HUES64 (cell line): ENCODE measurements at regions not wholly inside any gene's neighbourhood (a gene's known extent, or its start where the extent isn't known, plus 50 kb on each side); places are given as distances from the start of the nearest gene placed in this dataset.

Source experiments
- H3K27ac ChIP-seq: 2 replicates; pipeline ENCODE4 v1.7.0; 2013; ENCODE audit warnings: low read depth, low read length, inconsistent platforms
- H3K27me3 ChIP-seq: 2 replicates; pipeline ENCODE4 v1.6.1; 2013; ENCODE audit warnings: mild to moderate bottlenecking, low read length; ENCODE audit not compliant: insufficient read depth
- H3K36me3 ChIP-seq: 2 replicates; pipeline ENCODE4 v1.6.1; 2013; ENCODE audit warnings: mild to moderate bottlenecking, low read length; ENCODE audit not compliant: insufficient read depth
- H3K4me1 ChIP-seq: 2 replicates; pipeline ENCODE4 v1.6.1; 2013; ENCODE audit warnings: mild to moderate bottlenecking, low read length, moderate library complexity; ENCODE audit not compliant: insufficient read depth
- H3K4me3 ChIP-seq: 2 replicates; pipeline ENCODE4 v1.5.1; 2013; ENCODE audit warnings: mild to moderate bottlenecking, low read length, moderate library complexity
- H3K9ac ChIP-seq: 2 replicates; pipeline ENCODE4 v1.6.1; 2013; ENCODE audit warnings: mild to moderate bottlenecking, low read depth, low read length
- H3K9me3 ChIP-seq: 2 replicates; pipeline ENCODE4 v1.6.1; 2013; ENCODE audit warnings: low read depth, low read length; ENCODE audit not compliant: insufficient read depth
- WGBS: fragments of 150-250, 120-280 bp; methylation state at CpG from one replicate; pipeline ENCODE4 v1.1.7; 2013; ENCODE audit warnings: missing lambda C conversion rate; 5-methylcytosine and 5-hydroxymethylcytosine counted together

DNA sequence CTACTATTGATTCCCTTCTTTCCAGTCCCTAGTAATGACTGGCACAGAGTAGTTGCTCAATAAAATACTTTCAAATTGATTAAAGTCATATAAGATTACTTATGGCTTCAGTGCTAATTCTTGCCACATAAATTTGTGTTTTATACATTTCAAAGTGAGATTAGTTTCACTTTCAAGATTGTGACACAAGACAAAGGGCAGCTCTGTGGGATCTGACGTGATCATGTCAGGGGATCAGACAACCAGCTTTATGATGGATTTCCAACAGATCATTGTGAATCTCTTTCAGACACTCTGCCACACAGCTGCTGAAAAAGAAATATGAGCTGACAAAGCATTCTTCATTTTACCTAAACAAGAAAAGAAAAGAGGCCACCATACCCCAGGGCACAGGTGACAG is 73.4 kb upstream of the POMP start:
- no peak overlapping the region for H3K9ac ChIP-seq
- WGBS, result 91% methylated on average over 1 of the region's 1 CpG
- H3K4me3 ChIP-seq, result no peak overlapping the region
- H3K27me3 ChIP-seq, result no peaks in the 10 kb centered on the region
- H3K27ac ChIP-seq, result no peak overlapping the region
- no peaks in the 10 kb centered on the region for H3K9me3 ChIP-seq
- H3K36me3 ChIP-seq, result no peaks in the 10 kb centered on the region
- peaks cover 28% of the 10 kb centered on the region for H3K4me1 ChIP-seq

- H3K9me3 ChIP-seq, result no peaks in the 10 kb centered on the region
- 89% methylated on average over 4 of the region's 4 CpGs for WGBS
- no peak overlapping the region for H3K4me3 ChIP-seq
- no peak overlapping the region for H3K9ac ChIP-seq
- no peaks in the 10 kb centered on the region for H3K36me3 ChIP-seq
- H3K4me1 ChIP-seq, result peaks cover 26% of the 10 kb centered on the region
- peak overlapping the region; percentile 31; the same call in 1 of the 2 replicates for H3K27ac ChIP-seq
- H3K27me3 ChIP-seq, result no peaks in the 10 kb centered on the region
Observed at GRCh38 chr13:28584873-28585381, 74.0 kb upstream of the POMP start.

DNA sequence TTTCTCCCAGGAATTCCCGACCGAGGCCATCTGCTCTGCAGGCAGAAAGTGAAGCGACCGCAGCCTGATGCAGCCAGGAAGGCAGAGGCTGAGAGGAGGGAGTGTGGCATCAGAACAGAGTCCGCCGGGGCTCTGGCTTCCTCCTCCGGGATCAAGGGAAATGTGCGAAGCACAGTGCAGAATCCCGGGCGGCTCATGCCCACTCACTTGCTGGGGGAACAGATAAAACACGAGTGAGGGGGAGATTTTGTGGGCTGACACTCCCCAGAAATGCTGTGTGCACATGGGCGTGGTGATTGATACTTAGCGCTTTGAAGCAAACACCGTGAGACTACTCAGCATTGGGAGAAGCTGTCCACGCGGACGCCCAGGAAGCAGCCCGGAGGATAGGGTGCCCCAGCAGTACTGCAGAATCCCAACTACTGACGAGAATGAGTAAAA is 75.3 kb upstream of the POMP start:
- Histone ChIP-seq H3K27ac (no peak overlapping the region), H3K9ac (no peak overlapping the region), H3K4me1 (peaks cover 34% of the 10 kb centered on the region), H3K9me3 (no peaks in the 10 kb centered on the region), H3K4me3 (no peak overlapping the region), H3K27me3 (no peaks in the 10 kb centered on the region), H3K36me3 (no peaks in the 10 kb centered on the region)
- WGBS, result 73% methylated on average over 19 of the region's 19 CpGs

- H3K9me3 ChIP-seq, result no peaks in the 10 kb centered on the region
- peaks cover 34% of the 10 kb centered on the region for H3K4me1 ChIP-seq
- WGBS, result 83% methylated on average over 8 of the region's 8 CpGs
- H3K27me3 ChIP-seq, result no peaks in the 10 kb centered on the region
- no peak overlapping the region for H3K27ac ChIP-seq
- no peak overlapping the region for H3K4me3 ChIP-seq
- H3K36me3 ChIP-seq, result no peaks in the 10 kb centered on the region
- no peak overlapping the region for H3K9ac ChIP-seq
Observed at GRCh38 chr13:28582892-28583240, 76.1 kb upstream of the POMP start.

DNA sequence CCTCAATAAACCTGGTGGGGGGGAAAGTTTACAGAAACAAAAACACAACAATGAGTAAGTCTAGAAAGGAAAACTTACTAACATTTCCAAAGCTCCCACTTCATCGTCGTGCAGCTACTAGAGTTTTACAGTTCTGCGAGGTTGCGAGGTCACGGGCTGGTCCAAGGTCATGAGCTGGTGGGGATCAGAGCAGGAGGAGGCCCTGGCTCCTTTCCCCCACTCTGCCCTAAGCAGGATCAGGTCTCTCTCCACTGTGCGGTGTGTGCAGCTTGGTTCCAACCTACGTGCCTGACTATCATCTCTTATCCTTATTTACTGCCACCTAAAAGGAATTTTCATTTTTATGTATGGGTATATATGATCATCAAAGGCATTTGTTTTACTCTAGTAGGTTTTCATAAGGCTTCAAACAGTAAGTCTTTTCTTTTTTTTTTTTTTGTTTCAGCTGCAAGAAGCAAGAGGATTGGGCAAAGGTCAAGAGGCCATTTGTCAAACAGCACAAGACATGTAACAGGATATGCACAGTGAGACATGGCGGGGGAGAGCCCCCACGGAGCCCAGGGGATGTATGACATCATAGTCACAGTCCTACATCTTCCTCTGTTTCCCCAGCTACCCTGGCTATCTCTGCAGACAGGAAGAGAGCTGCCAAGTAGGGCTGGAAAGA is 76.6 kb upstream of the POMP start:
- Histone ChIP-seq H3K9ac (no peak overlapping the region), H3K27me3 (no peaks in the 10 kb centered on the region), H3K9me3 (no peaks in the 10 kb centered on the region), H3K4me3 (no peak overlapping the region), H3K4me1 (peaks cover 34% of the 10 kb centered on the region), H3K36me3 (no peaks in the 10 kb centered on the region), H3K27ac (no peak overlapping the region)
- 84% methylated on average over 8 of the region's 9 CpGs for WGBS

DNA sequence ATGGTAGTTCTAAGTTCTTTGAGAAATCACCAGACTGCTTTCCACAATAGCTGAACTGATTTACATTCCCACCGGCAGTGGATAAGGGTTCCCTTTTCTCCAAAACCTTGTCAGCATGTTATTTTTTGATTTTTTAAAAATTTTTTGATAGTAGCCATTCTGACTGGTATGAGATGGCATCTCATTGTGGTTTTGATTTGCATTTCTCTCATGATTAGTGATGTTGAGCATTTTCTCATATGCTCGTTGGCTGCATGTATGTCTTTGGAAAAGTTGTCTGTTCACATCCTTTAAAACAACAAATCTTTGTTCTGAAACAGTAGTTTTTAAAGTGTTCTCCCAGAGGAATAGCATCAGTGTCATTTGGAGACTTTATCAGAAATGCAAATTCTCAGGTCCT is 77.5 kb upstream of the POMP start:
- Histone ChIP-seq H3K27me3 (no peaks in the 10 kb centered on the region), H3K27ac (no peak overlapping the region)

DNA sequence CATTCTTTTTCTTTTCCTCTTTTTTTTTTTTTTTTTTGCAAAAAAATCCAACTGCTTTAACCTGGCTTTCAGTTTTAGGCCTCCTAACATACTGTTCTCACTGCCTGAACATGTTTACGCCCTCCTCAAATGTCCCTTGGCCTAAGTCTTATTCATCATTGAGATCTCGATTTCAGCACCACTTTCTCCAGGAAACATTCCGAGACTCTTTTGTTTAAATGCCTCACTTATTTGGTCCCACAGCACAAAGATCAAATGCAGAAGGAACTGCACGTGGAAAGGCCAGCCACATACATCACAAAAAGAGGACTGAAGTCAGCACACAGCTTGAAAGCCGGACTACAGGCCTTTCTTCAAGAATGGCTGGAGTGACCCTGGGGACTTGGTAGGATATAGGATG is 79.2 kb upstream of the POMP start:
- H3K9me3 ChIP-seq, result no peaks in the 10 kb centered on the region
- no peaks in the 10 kb centered on the region for H3K36me3 ChIP-seq
- WGBS, result 75% methylated on average over 5 of the region's 5 CpGs
- H3K9ac ChIP-seq, result no peak overlapping the region
- H3K4me1 ChIP-seq, result peaks cover 22% of the 10 kb centered on the region
- H3K4me3 ChIP-seq, result no peak overlapping the region
- H3K27me3 ChIP-seq, result no peaks in the 10 kb centered on the region
- H3K27ac ChIP-seq, result no peak overlapping the region

More for the DNA sequence above, 77.5 kb upstream of the POMP start:
- H3K9me3 ChIP-seq, result no peaks in the 10 kb centered on the region
- no peaks in the 10 kb centered on the region for H3K36me3 ChIP-seq
- peaks cover 28% of the 10 kb centered on the region for H3K4me1 ChIP-seq
- H3K4me3 ChIP-seq, result no peak overlapping the region
- WGBS, result 100% methylated on average over 1 of the region's 2 CpGs
- H3K9ac ChIP-seq, result no peak overlapping the region

GRCh38 chr13:28579322-28579721 is 79.6 kb upstream of the POMP start:
- no peak overlapping the region for H3K4me3 ChIP-seq
- no peak overlapping the region for H3K9ac ChIP-seq
- no peak overlapping the region for H3K27ac ChIP-seq
- H3K27me3 ChIP-seq, result no peaks in the 10 kb centered on the region
- peaks cover 21% of the 10 kb centered on the region for H3K4me1 ChIP-seq
- H3K9me3 ChIP-seq, result no peaks in the 10 kb centered on the region
- H3K36me3 ChIP-seq, result no peaks in the 10 kb centered on the region
- WGBS, result 51% methylated on average over 7 of the region's 7 CpGs

DNA sequence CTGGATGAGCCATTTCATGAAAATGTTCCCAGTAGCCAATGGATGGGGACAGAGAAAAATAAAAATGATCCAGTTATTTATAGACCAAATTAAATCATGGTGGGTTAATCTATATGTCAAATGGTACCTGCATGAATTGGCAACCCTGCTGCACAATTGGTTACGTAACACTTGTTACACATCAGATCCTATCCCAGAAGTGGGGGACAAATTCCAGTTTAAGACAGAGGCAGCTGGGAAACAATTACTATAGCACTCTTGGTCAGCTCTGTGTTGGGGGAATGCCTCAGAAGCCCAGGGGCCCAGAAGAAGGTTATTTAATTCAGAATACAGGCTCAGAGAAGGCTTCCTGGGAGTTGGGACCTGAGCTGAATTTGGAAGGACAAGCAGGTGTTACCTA is 81.1 kb upstream of the FLT1 start:
- no peaks in the 10 kb centered on the region for H3K27me3 ChIP-seq
- no peak overlapping the region for H3K4me3 ChIP-seq
- WGBS, result 92% methylated on average over 1 of the region's 1 CpG
- H3K4me1 ChIP-seq, result peaks cover 9% of the 10 kb centered on the region; the same call in 1 of the 2 replicates
- no peak overlapping the region for H3K27ac ChIP-seq
- no peak overlapping the region for H3K9ac ChIP-seq
- H3K36me3 ChIP-seq, result no peaks in the 10 kb centered on the region
- no peaks in the 10 kb centered on the region for H3K9me3 ChIP-seq

- H3K4me1 ChIP-seq, result peaks cover 9% of the 10 kb centered on the region; the same call in 1 of the 2 replicates
- no peaks in the 10 kb centered on the region for H3K36me3 ChIP-seq
- H3K27me3 ChIP-seq, result no peaks in the 10 kb centered on the region
- H3K4me3 ChIP-seq, result no peak overlapping the region
- no peak overlapping the region for H3K27ac ChIP-seq
- H3K9ac ChIP-seq, result no peak overlapping the region
- no peaks in the 10 kb centered on the region for H3K9me3 ChIP-seq
- 88% methylated on average over 8 of the region's 8 CpGs for WGBS
Observed at GRCh38 chr13:28575200-28575599, 80.3 kb upstream of the FLT1 start.

- Histone ChIP-seq H3K4me3 (no peak overlapping the region), H3K27ac (no peak overlapping the region), H3K27me3 (no peaks in the 10 kb centered on the region), H3K9me3 (no peaks in the 10 kb centered on the region), H3K36me3 (no peaks in the 10 kb centered on the region), H3K9ac (no peak overlapping the region), H3K4me1 (peaks cover 8% of the 10 kb centered on the region; the same call in 1 of the 2 replicates)
- 92% methylated on average over 10 of the region's 10 CpGs for WGBS
Observed at GRCh38 chr13:28574617-28575142, 79.8 kb upstream of the FLT1 start.
